ENCODE measurements at regions not wholly inside any gene's neighbourhood (a gene's known extent, or its start where the extent isn't known, plus 50 kb on each side); places are given as distances from the start of the nearest gene placed in this dataset.

DNA sequence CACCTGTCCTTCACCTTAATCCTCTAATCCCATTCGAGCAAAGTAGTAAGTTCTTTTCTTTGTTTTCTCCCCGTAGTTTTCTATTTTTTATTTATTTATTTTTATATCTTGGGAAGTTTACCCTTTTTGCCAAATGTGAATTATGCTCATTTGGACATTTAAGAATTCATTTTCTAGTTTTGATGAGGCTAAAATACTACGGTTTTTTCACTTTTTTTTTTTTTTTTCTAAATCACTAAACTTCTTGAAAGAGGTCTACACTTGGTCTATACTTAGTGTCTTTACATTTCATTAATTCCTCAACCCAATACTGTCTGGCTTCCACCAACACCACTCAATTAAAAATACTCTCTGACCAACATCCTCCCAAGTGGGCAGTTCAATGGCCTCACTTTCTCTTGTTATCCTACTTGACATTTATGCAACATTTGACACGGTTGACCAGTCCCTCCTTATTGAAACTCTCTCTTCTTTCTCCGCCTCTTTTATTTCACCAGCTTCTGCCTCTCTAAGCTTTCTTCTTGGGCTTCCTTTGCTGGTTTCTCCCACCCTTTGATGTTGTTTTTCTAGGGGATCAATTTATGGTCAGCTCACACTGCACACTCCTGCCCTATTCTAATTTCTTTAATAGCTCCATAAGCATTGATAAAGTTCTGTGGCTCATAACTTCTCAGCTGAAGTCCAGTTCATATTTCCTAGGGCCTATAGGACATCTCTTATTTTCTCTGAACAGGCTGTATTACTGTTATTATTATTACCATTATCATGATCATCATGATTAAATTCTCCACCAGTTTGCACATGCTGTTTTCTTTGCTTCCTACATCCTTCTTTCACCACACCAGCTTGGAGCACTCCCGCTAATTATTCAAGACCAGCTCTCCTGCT lies 72.6 kb upstream of the CITED2 start:
- TF ChIP-seq CTCF (IDR thresholded peaks at IDR 0.05), result no peak
- no peak for TF ChIP-seq POLR2A (IDR thresholded peaks at IDR 0.05)
